ENCODE measurements at regions not wholly inside any gene's neighbourhood (a gene's known extent, or its start where the extent isn't known, plus 50 kb on each side); places are given as distances from the start of the nearest gene placed in this dataset.
"Not testable (repeated sequence)": the region's sequence is repeated elsewhere in the genome, so short reads cannot be mapped to it uniquely, and the experiment has no call there.

GRCh38 chr13:50661881-50662280, 181.6 kb downstream of the DLEU7 start:
- not testable (repeated sequence) for TF ChIP-seq CTCF, POLR2A (IDR thresholded peaks at IDR 0.05)

Measured in lower leg skin (tissue), 3 donors.